Common myeloid progenitor, CD34-positive (primary cell): ENCODE measurements at regions not wholly inside any gene's neighbourhood (a gene's known extent, or its start where the extent isn't known, plus 50 kb on each side); places are given as distances from the start of the nearest gene placed in this dataset.

Experiments used
- CTCF ChIA-PET: fragments of 350-600 bp; sonication (Branson Sonifier 250); formaldehyde crosslinking; loops from one replicate; lab custom pipeline; 2021; ENCODE audit warnings: antibody characterized with exemption; lab: Charles Lee
- POLR2A ChIA-PET: fragments of 350-600 bp; sonication (Branson Sonifier 250); formaldehyde crosslinking; loops from one replicate; lab custom pipeline; 2021; ENCODE audit warnings: antibody characterized with exemption; lab: Charles Lee
- DNase-seq, 3 donors: peaks; one replicate each; pipeline versions ENCODE4 v3.0.0 to v3.0.0-alpha.2; 2013
- H3K27ac ChIP-seq, 2 experiments: 1 replicate in 1 of 2; 2 replicates in 1 of 2; pipeline ENCODE4 v1.7.0; 2013; ENCODE audit warnings: inconsistent platforms in 2 of 2, low read length in 2 of 2, mild to moderate bottlenecking in 2 of 2, low read depth in 1 of 2, moderate library complexity in 1 of 2; ENCODE audit not compliant: severe bottlenecking in 2 of 2, insufficient read depth in 1 of 2, poor library complexity in 1 of 2
- H3K27me3 ChIP-seq, 5 experiments: replicated peaks in 2 of 5; 1 replicate in 3 of 5; 2 replicates in 2 of 5; pipeline versions ENCODE4 v1.6.1 to v1.7.0; 2013; ENCODE audit warnings: low read length in 4 of 5, mild to moderate bottlenecking in 2 of 5, moderate library complexity in 2 of 5, inconsistent platforms in 1 of 5; ENCODE audit not compliant: insufficient read depth in 5 of 5, control insufficient read depth in 4 of 5
- H3K36me3 ChIP-seq, 4 experiments: 1 replicate in 2 of 4; 2 replicates in 2 of 4; pipeline versions ENCODE4 v1.6.1 to v1.7.0; 2013; ENCODE audit warnings: low read length in 3 of 4, control low read depth in 1 of 4, mild to moderate bottlenecking in 1 of 4; ENCODE audit not compliant: control insufficient read depth in 4 of 4, insufficient read depth in 4 of 4
- H3K4me1 ChIP-seq, 4 experiments: 1 replicate in 3 of 4; 2 replicates in 1 of 4; pipeline versions ENCODE4 v1.6.1 to v1.7.1; 2013; ENCODE audit warnings: low read length in 3 of 4, mild to moderate bottlenecking in 3 of 4, control low read depth in 1 of 4, inconsistent platforms in 1 of 4, moderate library complexity in 1 of 4; ENCODE audit not compliant: control insufficient read depth in 4 of 4, insufficient read depth in 4 of 4; ENCODE audit errors: control extremely low read depth in 1 of 4
- H3K4me3 ChIP-seq, 7 experiments: 1 replicate in 4 of 7; 2 replicates in 3 of 7; pipeline versions ENCODE4 v1.5.1 to v1.7.0; 2013; ENCODE audit warnings: mild to moderate bottlenecking in 7 of 7, low read length in 6 of 7, moderate library complexity in 6 of 7, inconsistent platforms in 2 of 7, low read depth in 2 of 7, control low read depth in 1 of 7; ENCODE audit not compliant: insufficient read depth in 4 of 7, control insufficient read depth in 1 of 7; ENCODE audit errors: extremely low read depth in 1 of 7
- H3K9me3 ChIP-seq, 5 experiments: 1 replicate in 4 of 5; 2 replicates in 1 of 5; pipeline versions ENCODE4 v1.6.1 to v1.7.1; 2013; ENCODE audit warnings: low read length in 4 of 5, mild to moderate bottlenecking in 2 of 5, inconsistent platforms in 1 of 5, low read depth in 1 of 5, moderate library complexity in 1 of 5; ENCODE audit not compliant: control insufficient read depth in 4 of 5, insufficient read depth in 2 of 5; ENCODE audit errors: control extremely low read depth in 1 of 5
- WGBS: methylation state at CpG from one replicate; pipeline ENCODE4 v1.1.5; 2013; ENCODE audit not compliant: insufficient coverage; 5-methylcytosine and 5-hydroxymethylcytosine counted together

GRCh38 chr4:178963446-178964045 lies 1521.3 kb upstream of the AGA start:
- Histone ChIP-seq H3K9me3 (no peaks in the 10 kb centered on the region), H3K27ac (no peak overlapping the region), H3K4me3 (no peak overlapping the region), H3K27me3 (no peaks in the 10 kb centered on the region), H3K36me3 (no peaks in the 10 kb centered on the region), H3K4me1 (no peaks in the 10 kb centered on the region)
- no peak for DNase-seq
- CTCF ChIA-PET: no interaction called here
- WGBS: 100% methylated on average over 2 of the region's 4 CpGs
- POLR2A ChIA-PET: no interaction called here

DNA sequence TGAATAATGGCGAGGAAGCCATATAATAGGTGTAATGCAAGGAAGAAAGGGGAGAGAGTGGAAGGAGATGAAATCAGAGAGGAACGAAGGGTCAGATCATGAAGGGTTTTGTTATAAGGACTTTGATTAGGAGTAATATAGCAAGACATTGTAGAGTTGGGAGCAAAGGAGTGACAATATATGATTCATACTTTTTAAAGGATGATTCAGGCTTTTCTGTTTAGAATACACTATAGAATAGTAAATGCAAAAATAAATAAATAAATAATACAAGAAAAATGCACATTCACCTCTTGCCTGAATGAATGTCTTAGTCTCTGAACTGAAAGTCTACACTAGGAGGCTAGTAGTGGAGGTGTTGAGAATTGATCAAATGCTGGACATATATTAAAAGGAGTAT lies 1524.4 kb upstream of the AGA start:
- WGBS: 100% methylated on average over 2 of the region's 2 CpGs
- Histone ChIP-seq H3K4me3 (no peak overlapping the region), H3K27ac (no peak overlapping the region), H3K4me1 (no peaks in the 10 kb centered on the region), H3K27me3 (no peaks in the 10 kb centered on the region), H3K9me3 (no peaks in the 10 kb centered on the region), H3K36me3 (no peaks in the 10 kb centered on the region)
- CTCF ChIA-PET: no interaction called here
- no peak for DNase-seq
- POLR2A ChIA-PET: no interaction called here

GRCh38 chr4:178970433-178971140 lies 1528.3 kb upstream of the AGA start:
- Histone ChIP-seq H3K36me3 (no peaks in the 10 kb centered on the region), H3K4me1 (peaks cover 0 to 2% (median 0%) of the 10 kb centered on the region in 4 experiments), H3K4me3 (no peak overlapping the region), H3K9me3 (no peaks in the 10 kb centered on the region), H3K27me3 (no peaks in the 10 kb centered on the region), H3K27ac (no peak overlapping the region)
- DNase-seq: no peak
- ChIA-PET POLR2A (no interaction called here), CTCF (no interaction called here)
- whole genome bisulfite sequencing: 90% methylated on average over 1 of the region's 3 CpGs

DNA sequence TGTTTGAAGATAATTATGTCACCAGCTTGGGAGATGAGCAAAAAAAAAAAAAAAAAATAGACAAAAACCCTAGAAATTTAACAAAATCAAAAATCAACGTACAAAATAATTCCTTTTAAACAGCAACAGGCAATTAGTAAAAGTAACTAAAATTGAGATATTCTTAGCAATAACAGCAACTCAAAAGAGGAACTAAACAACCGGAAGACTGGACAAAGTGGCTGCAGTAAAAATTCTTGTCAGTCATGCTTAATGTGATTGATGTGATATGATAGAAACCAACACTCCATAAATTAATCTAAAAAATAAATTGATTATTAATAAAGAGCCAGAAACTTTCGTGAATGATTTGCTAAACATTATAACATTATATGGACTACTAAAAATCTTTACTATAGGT lies 1534.6 kb upstream of the AGA start:
- Histone ChIP-seq H3K4me3 (no peak overlapping the region), H3K9me3 (no peaks in the 10 kb centered on the region), H3K36me3 (no peaks in the 10 kb centered on the region), H3K27me3 (no peaks in the 10 kb centered on the region), H3K4me1 (peaks cover 3 to 17% (median 10%) of the 10 kb centered on the region in 4 experiments), H3K27ac (no peak overlapping the region)
- peak; percentile 16 to 77 (median 63) for DNase-seq
- CTCF ChIA-PET: interaction anchor here (0.7 kb wide), 1 partner anchor 16 kb away, joined by 3 read pairs; no protein-coding TSS in a partner anchor
- WGBS: no CpG with 5 or more reads among the region's 3 CpGs
- POLR2A ChIA-PET: no interaction called here

DNA sequence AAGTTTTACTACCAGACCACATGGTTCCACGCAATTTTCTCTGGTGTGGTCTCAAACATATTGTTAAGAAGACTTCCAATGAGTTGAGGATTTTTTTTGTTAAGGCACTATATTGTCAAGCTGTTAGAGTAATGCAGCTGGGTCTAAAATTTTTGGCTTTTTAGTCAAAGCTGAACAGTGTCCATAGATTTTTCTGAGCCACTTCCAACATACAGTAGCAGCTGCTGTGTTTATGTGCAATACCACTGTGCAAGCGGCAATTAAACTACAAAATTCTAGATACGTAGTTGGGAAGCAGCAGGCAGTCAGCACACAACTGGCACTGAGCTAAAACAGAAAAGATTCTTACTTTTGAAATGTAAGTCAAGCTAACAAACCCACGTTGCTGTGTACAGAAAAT lies 1551.1 kb upstream of the AGA start:
- POLR2A ChIA-PET: no interaction called here
- CTCF ChIA-PET: no interaction called here

DNA sequence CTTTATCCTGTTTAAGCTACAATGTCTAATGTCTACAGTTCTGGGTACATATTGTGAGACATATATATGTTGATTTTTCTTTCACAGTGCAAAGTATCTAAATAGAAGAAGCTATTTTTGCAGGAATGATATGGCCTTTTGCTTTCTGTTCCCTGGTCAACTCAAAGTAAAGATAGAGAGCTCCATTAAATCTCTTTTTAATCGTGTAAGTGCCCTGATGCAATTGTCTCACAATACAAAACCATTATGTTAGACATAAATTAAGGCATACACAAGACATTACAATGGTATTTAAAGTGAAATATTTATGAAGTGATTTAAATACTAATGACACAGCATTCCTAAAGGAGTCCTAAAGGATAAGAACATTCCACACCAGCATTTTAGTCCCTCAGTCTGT lies 1559.7 kb upstream of the AGA start:
- CTCF ChIA-PET: interaction anchor here (1.2 kb wide), 1 partner anchor 9 kb away, joined by 3 read pairs; no protein-coding TSS in a partner anchor
- no peak overlapping the region for H3K4me3 ChIP-seq
- no CpG with 5 or more reads among the region's 1 CpG for WGBS
- H3K27me3 ChIP-seq: no peaks in the 10 kb centered on the region
- POLR2A ChIA-PET: no interaction called here
- H3K27ac ChIP-seq: no peak overlapping the region
- no peak for DNase-seq
- no peaks in the 10 kb centered on the region for H3K4me1 ChIP-seq
- H3K36me3 ChIP-seq: no peaks in the 10 kb centered on the region
- no peaks in the 10 kb centered on the region for H3K9me3 ChIP-seq

More for the DNA sequence above, 1551.1 kb upstream of the AGA start:
- WGBS: 100% methylated on average over 2 of the region's 4 CpGs
- H3K27me3 ChIP-seq: no peaks in the 10 kb centered on the region
- no peaks in the 10 kb centered on the region for H3K4me1 ChIP-seq
- H3K9me3 ChIP-seq: no peaks in the 10 kb centered on the region
- H3K4me3 ChIP-seq: no peak overlapping the region
- DNase-seq: no peak
- no peaks in the 10 kb centered on the region for H3K36me3 ChIP-seq
- no peak overlapping the region for H3K27ac ChIP-seq

- DNase-seq: no peak
- Histone ChIP-seq H3K9me3 (no peaks in the 10 kb centered on the region), H3K4me3 (no peak overlapping the region), H3K4me1 (no peaks in the 10 kb centered on the region), H3K27ac (no peak overlapping the region), H3K36me3 (no peaks in the 10 kb centered on the region), H3K27me3 (no peaks in the 10 kb centered on the region)
- ChIA-PET POLR2A (no interaction called here), CTCF (interaction anchor here (1.0 kb wide), 1 partner anchor 14 kb away, joined by 3 read pairs; no protein-coding TSS in a partner anchor)
These were observed 1565.5 kb upstream of the AGA start for GRCh38 chr4:179007755-179008154.
